OCI-LY1 (cell line): ENCODE measurements at regions not wholly inside any gene's neighbourhood (a gene's known extent, or its start where the extent isn't known, plus 50 kb on each side); places are given as distances from the start of the nearest gene placed in this dataset.

Source experiments
- H2AFZ ChIP-seq: fragments of 200-600 bp; sonication (generic), shearing (Covaris generic); 2 replicates; pipeline ENCODE4 v1.6.0; 2014; ENCODE audit warnings: antibody characterized with exemption, mild to moderate bottlenecking, low read length
- H3F3A ChIP-seq: fragments of 200-600 bp; sonication (generic), shearing (Covaris generic); 2 replicates; pipeline ENCODE4 v1.6.0; 2014; ENCODE audit warnings: mild to moderate bottlenecking, antibody characterized with exemption, low read length, moderate library complexity; ENCODE audit not compliant: insufficient read depth
- H3K27ac ChIP-seq: fragments of 200-600 bp; sonication (generic); 2 replicates; pipeline ENCODE4 v1.5.1; 2014; ENCODE audit warnings: low read length, mixed run types, mild to moderate bottlenecking, low read depth; ENCODE audit not compliant: poor library complexity, severe bottlenecking
- H3K27me3 ChIP-seq: fragments of 200-600 bp; sonication (generic); 2 replicates; pipeline ENCODE4 v1.6.0; 2014; ENCODE audit warnings: antibody characterized with exemption, mild to moderate bottlenecking, low read length, moderate library complexity; ENCODE audit not compliant: insufficient read depth
- H3K36me3 ChIP-seq: fragments of 200-600 bp; sonication (generic); 2 replicates; pipeline ENCODE4 v1.6.1; 2014; ENCODE audit warnings: mild to moderate bottlenecking, antibody characterized with exemption, low read length, moderate library complexity, mixed read lengths; ENCODE audit not compliant: insufficient read depth
- H3K4me1 ChIP-seq: fragments of 200-600 bp; sonication (generic); 2 replicates; pipeline ENCODE4 v1.5.1; 2014; ENCODE audit warnings: mild to moderate bottlenecking, low read length, moderate library complexity; ENCODE audit not compliant: insufficient read depth, severe bottlenecking
- H3K4me2 ChIP-seq: fragments of 200-600 bp; sonication (generic), shearing (Covaris generic); 2 replicates; pipeline ENCODE4 v1.6.1; 2014; ENCODE audit warnings: low read length
- H3K4me3 ChIP-seq: fragments of 200-600 bp; sonication (generic); 2 replicates; pipeline ENCODE4 v1.5.1; 2014; ENCODE audit warnings: low read length, low read depth, mild to moderate bottlenecking, mixed read lengths; ENCODE audit not compliant: poor library complexity, severe bottlenecking
- H3K79me2 ChIP-seq: fragments of 200-600 bp; shearing (Covaris generic); 2 replicates; pipeline ENCODE4 v1.6.1; 2016; ENCODE audit warnings: mixed run types, low read length, mixed read lengths; ENCODE audit not compliant: insufficient read depth
- H3K9ac ChIP-seq: fragments of 200-600 bp; sonication (generic), shearing (Covaris generic); 2 replicates; pipeline ENCODE4 v1.6.1; 2014; ENCODE audit warnings: mild to moderate bottlenecking, low read length, mixed read lengths
- H3K9me2 ChIP-seq: fragments of 200-600 bp; sonication (generic), shearing (Covaris generic); 2 replicates; pipeline ENCODE4 v1.6.1; 2014; ENCODE audit warnings: low read depth, mild to moderate bottlenecking, low read length, mixed read lengths
- H3K9me3 ChIP-seq: fragments of 200-600 bp; shearing (Covaris generic); 2 replicates; pipeline ENCODE4 v1.6.1; 2014; ENCODE audit warnings: low read length, mixed read lengths
- H4K20me1 ChIP-seq: fragments of 200-600 bp; sonication (generic), shearing (Covaris generic); 2 replicates; pipeline ENCODE4 v1.6.0; 2016; ENCODE audit warnings: mild to moderate bottlenecking, low read length; ENCODE audit not compliant: insufficient read depth
- CTCF ChIP-seq: fragments of 200-600 bp; sonication (generic), shearing (Covaris generic); IDR thresholded peaks from 2 replicates; pipeline ENCODE4 v1.5.1; 2017; ENCODE audit warnings: mild to moderate bottlenecking, antibody characterized with exemption, low read length, moderate library complexity, mixed read lengths
- EZH2 ChIP-seq: fragments of 200-600 bp; sonication (generic), shearing (Covaris generic); IDR thresholded peaks from 2 replicates; pipeline ENCODE4 v1.8.0; 2017; ENCODE audit warnings: borderline replicate concordance, mixed run types, mild to moderate bottlenecking, antibody characterized with exemption, low read length, moderate library complexity, mixed read lengths

DNA sequence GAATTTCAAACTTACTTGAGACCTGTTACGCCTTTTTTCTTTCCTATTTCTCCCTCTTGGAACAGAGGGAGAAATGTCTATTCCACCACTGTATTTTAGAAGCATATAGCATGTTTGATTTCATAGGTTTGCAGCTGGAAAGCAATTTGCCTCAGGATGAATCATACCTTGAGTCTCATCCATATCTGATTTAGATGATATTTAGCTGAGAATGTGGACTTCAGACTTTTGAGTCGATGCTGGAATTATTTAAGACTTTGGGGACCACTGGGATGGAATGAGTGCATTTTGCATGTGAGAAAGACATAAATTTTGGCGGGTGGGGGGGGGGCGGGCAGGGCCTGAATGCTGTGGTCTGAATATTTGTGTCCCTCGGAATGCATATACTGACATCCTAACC, 67.3 kb upstream of the FOXN2 start:
- H3K36me3 ChIP-seq, result no peaks in the 10 kb centered on the region
- no peak for TF ChIP-seq EZH2
- TF ChIP-seq CTCF, result no peak

DNA sequence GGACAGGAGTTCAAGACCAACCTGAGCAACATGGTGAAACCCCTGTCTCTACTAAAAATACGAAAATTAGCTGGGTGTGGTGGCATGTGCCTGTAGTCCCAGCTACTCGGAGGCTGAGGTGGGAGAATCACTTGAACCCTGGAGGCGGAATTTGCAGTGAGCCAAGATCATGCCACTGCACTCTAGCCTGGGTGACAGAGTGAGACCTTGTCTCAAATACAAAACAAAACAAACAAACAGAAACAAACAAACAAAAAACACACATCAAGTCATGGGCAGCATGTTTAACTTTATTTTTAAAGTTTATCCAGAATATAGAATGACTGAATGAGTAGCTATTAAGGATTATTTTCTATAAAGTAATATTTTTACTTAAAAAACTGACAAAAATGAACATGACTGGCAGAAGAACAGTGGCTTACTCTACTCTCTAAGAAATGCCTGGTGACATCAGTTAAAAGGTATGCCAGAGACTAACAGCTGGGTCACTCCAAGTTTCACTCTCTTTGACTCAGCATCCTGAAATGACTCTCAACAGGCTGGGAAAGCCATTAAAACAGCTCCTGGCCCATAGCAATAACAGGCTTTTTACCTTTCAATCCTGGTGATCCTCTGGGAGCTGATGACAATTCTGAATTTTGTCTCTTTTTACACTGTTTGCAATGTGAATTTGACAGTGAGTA, 66.1 kb upstream of the FOXN2 start:
- Histone ChIP-seq H3K79me2 (no peaks in the 10 kb centered on the region), H3K4me1 (no peaks in the 10 kb centered on the region), H3K27ac (no peak overlapping the region), H2AFZ (no peak overlapping the region), H3K9me3 (no peaks in the 10 kb centered on the region), H3K27me3 (no peaks in the 10 kb centered on the region), H4K20me1 (no peaks in the 10 kb centered on the region), H3K9me2 (no peaks in the 10 kb centered on the region), H3K9ac (no peak overlapping the region), H3K36me3 (no peaks in the 10 kb centered on the region), H3K4me2 (no peak overlapping the region), H3K4me3 (no peak overlapping the region), H3F3A (no peaks in the 10 kb centered on the region)
- TF ChIP-seq EZH2 (no peak), CTCF (no peak)

More for the DNA sequence above, 67.3 kb upstream of the FOXN2 start:
- H2AFZ ChIP-seq, result no peak overlapping the region
- no peak overlapping the region for H3K4me3 ChIP-seq
- no peaks in the 10 kb centered on the region for H3K4me1 ChIP-seq
- H3K79me2 ChIP-seq, result no peaks in the 10 kb centered on the region
- H3K9me3 ChIP-seq, result no peaks in the 10 kb centered on the region
- H3K4me2 ChIP-seq, result no peak overlapping the region
- no peaks in the 10 kb centered on the region for H3K9me2 ChIP-seq
- no peak overlapping the region for H3K9ac ChIP-seq
- no peak overlapping the region for H3K27ac ChIP-seq
- no peaks in the 10 kb centered on the region for H4K20me1 ChIP-seq
- no peaks in the 10 kb centered on the region for H3K27me3 ChIP-seq
- no peaks in the 10 kb centered on the region for H3F3A ChIP-seq

DNA sequence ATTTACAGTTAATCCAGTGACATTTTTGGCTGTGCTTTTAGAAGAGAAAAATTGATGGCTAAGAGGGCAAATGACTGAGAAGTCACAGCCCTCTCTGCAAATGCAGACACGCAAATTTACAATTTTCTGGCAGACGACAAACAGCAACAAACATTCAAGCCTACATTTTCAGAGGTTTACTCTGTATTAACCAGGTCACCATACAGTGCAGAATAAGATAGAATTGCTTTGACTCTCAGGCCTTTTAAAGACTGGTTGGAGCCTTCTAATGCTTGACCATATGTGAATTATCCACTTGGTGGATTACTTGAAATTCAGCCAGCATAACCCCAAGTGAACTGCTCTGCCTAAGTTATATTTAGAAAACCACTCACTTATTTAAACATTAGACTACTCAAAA, 65.5 kb upstream of the FOXN2 start:
- H4K20me1 ChIP-seq, result no peaks in the 10 kb centered on the region
- no peak overlapping the region for H3K4me2 ChIP-seq
- no peak overlapping the region for H3K4me3 ChIP-seq
- H3K27ac ChIP-seq, result no peak overlapping the region
- TF ChIP-seq EZH2, result no peak
- no peak for TF ChIP-seq CTCF
- H3F3A ChIP-seq, result no peaks in the 10 kb centered on the region
- no peak overlapping the region for H2AFZ ChIP-seq
- no peaks in the 10 kb centered on the region for H3K79me2 ChIP-seq
- no peaks in the 10 kb centered on the region for H3K27me3 ChIP-seq
- H3K4me1 ChIP-seq, result no peaks in the 10 kb centered on the region
- H3K9me3 ChIP-seq, result no peaks in the 10 kb centered on the region
- no peak overlapping the region for H3K9ac ChIP-seq
- no peaks in the 10 kb centered on the region for H3K9me2 ChIP-seq
- H3K36me3 ChIP-seq, result no peaks in the 10 kb centered on the region
